ENCODE measurements at regions not wholly inside any gene's neighbourhood (a gene's known extent, or its start where the extent isn't known, plus 50 kb on each side); places are given as distances from the start of the nearest gene placed in this dataset.

- Histone ChIP-seq H3K4me1 (ENCODE audit: control insufficient read depth in 5 of 5, insufficient read depth in 5 of 5, low read length in 5 of 5) (peaks cover 3 to 7% (median 7%) of the 10 kb centered on the region in 5 donors), H3K4me3 (ENCODE audit: low read depth in 1 of 5, low read length in 5 of 5) (peak overlapping the region in 4 of 5 donors; percentile 41 to 57 (median 50)), H3K9ac (ENCODE audit: low read length in 5 of 5) (no peak overlapping the region), H3K36me3 (ENCODE audit: control insufficient read depth in 5 of 5, insufficient read depth in 5 of 5, low read length in 5 of 5) (no peaks in the 10 kb centered on the region), H3K27me3 (ENCODE audit: control insufficient read depth in 5 of 5, insufficient read depth in 4 of 5, low read length in 5 of 5) (no peaks in the 10 kb centered on the region), H3K9me3 (ENCODE audit: control insufficient read depth in 5 of 5, low read length in 5 of 5) (peaks cover 0 to 7% (median 3%) of the 10 kb centered on the region in 5 donors), H3K27ac (ENCODE audit: low read depth, low read length) (no peak overlapping the region)
Observed at GRCh38 chr9:16191691-16192402, 639.0 kb downstream of the CCDC171 start.

GRCh38 chr9:16192403-16193017 is 639.7 kb downstream of the CCDC171 start:
- no peak overlapping the region for H3K9ac ChIP-seq (ENCODE audit: low read length in 5 of 5)
- peaks cover 0 to 7% (median 3%) of the 10 kb centered on the region in 5 donors for H3K9me3 ChIP-seq (ENCODE audit: control insufficient read depth in 5 of 5, low read length in 5 of 5)
- peaks cover 3 to 7% (median 7%) of the 10 kb centered on the region in 5 donors for H3K4me1 ChIP-seq (ENCODE audit: control insufficient read depth in 5 of 5, insufficient read depth in 5 of 5, low read length in 5 of 5)
- no peak overlapping the region for H3K27ac ChIP-seq (ENCODE audit: low read depth, low read length)
- no peaks in the 10 kb centered on the region for H3K27me3 ChIP-seq (ENCODE audit: control insufficient read depth in 5 of 5, insufficient read depth in 4 of 5, low read length in 5 of 5)
- peak overlapping the region in 1 of 5 donors; percentile 51 for H3K4me3 ChIP-seq (ENCODE audit: low read depth in 1 of 5, low read length in 5 of 5)
- no peaks in the 10 kb centered on the region for H3K36me3 ChIP-seq (ENCODE audit: control insufficient read depth in 5 of 5, insufficient read depth in 5 of 5, low read length in 5 of 5)

- Histone ChIP-seq H3K36me3 (ENCODE audit: control insufficient read depth in 5 of 5, insufficient read depth in 5 of 5, low read length in 5 of 5) (no peaks in the 10 kb centered on the region), H3K4me3 (ENCODE audit: low read depth in 1 of 5, low read length in 5 of 5) (no peak overlapping the region), H3K9me3 (ENCODE audit: control insufficient read depth in 5 of 5, low read length in 5 of 5) (peaks cover 0 to 7% (median 3%) of the 10 kb centered on the region in 5 donors), H3K27me3 (ENCODE audit: control insufficient read depth in 5 of 5, insufficient read depth in 4 of 5, low read length in 5 of 5) (no peaks in the 10 kb centered on the region), H3K27ac (ENCODE audit: low read depth, low read length) (no peak overlapping the region), H3K9ac (ENCODE audit: low read length in 5 of 5) (no peak overlapping the region), H3K4me1 (ENCODE audit: control insufficient read depth in 5 of 5, insufficient read depth in 5 of 5, low read length in 5 of 5) (peaks cover 3 to 7% (median 7%) of the 10 kb centered on the region in 5 donors)
Observed at GRCh38 chr9:16193066-16193465, 640.2 kb downstream of the CCDC171 start.

- no peaks in the 10 kb centered on the region for H3K36me3 ChIP-seq (ENCODE audit: control insufficient read depth in 5 of 5, insufficient read depth in 5 of 5, low read length in 5 of 5)
- H3K4me3 ChIP-seq (ENCODE audit: low read depth in 1 of 5, low read length in 5 of 5): no peak overlapping the region
- no peak overlapping the region for H3K27ac ChIP-seq (ENCODE audit: low read depth, low read length)
- no peaks in the 10 kb centered on the region for H3K9me3 ChIP-seq (ENCODE audit: control insufficient read depth in 5 of 5, low read length in 5 of 5)
- peaks cover 3 to 7% (median 7%) of the 10 kb centered on the region in 5 donors for H3K4me1 ChIP-seq (ENCODE audit: control insufficient read depth in 5 of 5, insufficient read depth in 5 of 5, low read length in 5 of 5)
- H3K9ac ChIP-seq (ENCODE audit: low read length in 5 of 5): no peak overlapping the region
- no peaks in the 10 kb centered on the region for H3K27me3 ChIP-seq (ENCODE audit: control insufficient read depth in 5 of 5, insufficient read depth in 4 of 5, low read length in 5 of 5)
Observed at GRCh38 chr9:16196206-16196605, 643.4 kb downstream of the CCDC171 start.

- H3K4me1 ChIP-seq (ENCODE audit: control insufficient read depth in 5 of 5, insufficient read depth in 5 of 5, low read length in 5 of 5): no peaks in the 10 kb centered on the region
- no peak overlapping the region for H3K9ac ChIP-seq (ENCODE audit: low read length in 5 of 5)
- H3K36me3 ChIP-seq (ENCODE audit: control insufficient read depth in 5 of 5, insufficient read depth in 5 of 5, low read length in 5 of 5): no peaks in the 10 kb centered on the region
- no peaks in the 10 kb centered on the region for H3K27me3 ChIP-seq (ENCODE audit: control insufficient read depth in 5 of 5, insufficient read depth in 4 of 5, low read length in 5 of 5)
- H3K9me3 ChIP-seq (ENCODE audit: control insufficient read depth in 5 of 5, low read length in 5 of 5): no peaks in the 10 kb centered on the region
- H3K4me3 ChIP-seq (ENCODE audit: low read depth in 1 of 5, low read length in 5 of 5): no peak overlapping the region
- H3K27ac ChIP-seq (ENCODE audit: low read depth, low read length): no peak overlapping the region
Observed at GRCh38 chr9:16197578-16198370, 644.9 kb downstream of the CCDC171 start.

- H3K27me3 ChIP-seq (ENCODE audit: control insufficient read depth in 5 of 5, insufficient read depth in 4 of 5, low read length in 5 of 5): no peaks in the 10 kb centered on the region
- no peaks in the 10 kb centered on the region for H3K9me3 ChIP-seq (ENCODE audit: control insufficient read depth in 5 of 5, low read length in 5 of 5)
- no peak overlapping the region for H3K27ac ChIP-seq (ENCODE audit: low read depth, low read length)
- peaks cover 0 to 3% (median 0%) of the 10 kb centered on the region in 5 donors for H3K4me1 ChIP-seq (ENCODE audit: control insufficient read depth in 5 of 5, insufficient read depth in 5 of 5, low read length in 5 of 5)
- no peak overlapping the region for H3K4me3 ChIP-seq (ENCODE audit: low read depth in 1 of 5, low read length in 5 of 5)
- H3K36me3 ChIP-seq (ENCODE audit: control insufficient read depth in 5 of 5, insufficient read depth in 5 of 5, low read length in 5 of 5): no peaks in the 10 kb centered on the region
- no peak overlapping the region for H3K9ac ChIP-seq (ENCODE audit: low read length in 5 of 5)
Observed at GRCh38 chr9:16198996-16199395, 646.2 kb downstream of the CCDC171 start.

GRCh38 chr9:16202221-16202620 is 649.4 kb downstream of the CCDC171 start:
- Histone ChIP-seq H3K9me3 (ENCODE audit: control insufficient read depth in 5 of 5, low read length in 5 of 5) (no peaks in the 10 kb centered on the region), H3K9ac (ENCODE audit: low read length in 5 of 5) (no peak overlapping the region), H3K27ac (ENCODE audit: low read depth, low read length) (no peak overlapping the region), H3K36me3 (ENCODE audit: control insufficient read depth in 5 of 5, insufficient read depth in 5 of 5, low read length in 5 of 5) (no peaks in the 10 kb centered on the region), H3K27me3 (ENCODE audit: control insufficient read depth in 5 of 5, insufficient read depth in 4 of 5, low read length in 5 of 5) (no peaks in the 10 kb centered on the region), H3K4me3 (ENCODE audit: low read depth in 1 of 5, low read length in 5 of 5) (no peak overlapping the region), H3K4me1 (ENCODE audit: control insufficient read depth in 5 of 5, insufficient read depth in 5 of 5, low read length in 5 of 5) (peaks cover 0 to 3% (median 0%) of the 10 kb centered on the region in 5 donors)

- H3K4me3 ChIP-seq (ENCODE audit: low read depth in 1 of 5, low read length in 5 of 5): no peak overlapping the region
Observed at GRCh38 chr9:16202914-16203728, 650.3 kb downstream of the CCDC171 start.

GRCh38 chr9:16203729-16204573 is 651.1 kb downstream of the CCDC171 start:
- H3K4me3 ChIP-seq (ENCODE audit: low read depth in 1 of 5, low read length in 5 of 5): no peak overlapping the region
- H3K4me1 ChIP-seq (ENCODE audit: control insufficient read depth in 5 of 5, insufficient read depth in 5 of 5, low read length in 5 of 5): peaks cover 0 to 3% (median 0%) of the 10 kb centered on the region in 5 donors
- no peaks in the 10 kb centered on the region for H3K9me3 ChIP-seq (ENCODE audit: control insufficient read depth in 5 of 5, low read length in 5 of 5)
- no peaks in the 10 kb centered on the region for H3K27me3 ChIP-seq (ENCODE audit: control insufficient read depth in 5 of 5, insufficient read depth in 4 of 5, low read length in 5 of 5)
- H3K9ac ChIP-seq (ENCODE audit: low read length in 5 of 5): no peak overlapping the region
- no peak overlapping the region for H3K27ac ChIP-seq (ENCODE audit: low read depth, low read length)
- no peaks in the 10 kb centered on the region for H3K36me3 ChIP-seq (ENCODE audit: control insufficient read depth in 5 of 5, insufficient read depth in 5 of 5, low read length in 5 of 5)

More at GRCh38 chr9:16202914-16203728, 650.3 kb downstream of the CCDC171 start:
- Histone ChIP-seq H3K9me3 (ENCODE audit: control insufficient read depth in 5 of 5, low read length in 5 of 5) (no peaks in the 10 kb centered on the region), H3K27me3 (ENCODE audit: control insufficient read depth in 5 of 5, insufficient read depth in 4 of 5, low read length in 5 of 5) (no peaks in the 10 kb centered on the region), H3K9ac (ENCODE audit: low read length in 5 of 5) (no peak overlapping the region), H3K4me1 (ENCODE audit: control insufficient read depth in 5 of 5, insufficient read depth in 5 of 5, low read length in 5 of 5) (peaks cover 0 to 3% (median 0%) of the 10 kb centered on the region in 5 donors), H3K27ac (ENCODE audit: low read depth, low read length) (no peak overlapping the region), H3K36me3 (ENCODE audit: control insufficient read depth in 5 of 5, insufficient read depth in 5 of 5, low read length in 5 of 5) (no peaks in the 10 kb centered on the region)
